T-helper 1 cell (primary cell): ENCODE measurements at regions not wholly inside any gene's neighbourhood (a gene's known extent, or its start where the extent isn't known, plus 50 kb on each side); places are given as distances from the start of the nearest gene placed in this dataset.
"Not testable (repeated sequence)": the region's sequence is repeated elsewhere in the genome, so short reads cannot be mapped to it uniquely, and the experiment has no call there.

ENCODE experiments used
- DNase-seq, 5 donors: peaks; one replicate each; pipeline ENCODE4 v3.0.0-alpha.2; 2012 to 2020

GRCh38 chr14:43803076-43803689 is 703.9 kb downstream of the FSCB start:
- no peak for DNase-seq

DNA sequence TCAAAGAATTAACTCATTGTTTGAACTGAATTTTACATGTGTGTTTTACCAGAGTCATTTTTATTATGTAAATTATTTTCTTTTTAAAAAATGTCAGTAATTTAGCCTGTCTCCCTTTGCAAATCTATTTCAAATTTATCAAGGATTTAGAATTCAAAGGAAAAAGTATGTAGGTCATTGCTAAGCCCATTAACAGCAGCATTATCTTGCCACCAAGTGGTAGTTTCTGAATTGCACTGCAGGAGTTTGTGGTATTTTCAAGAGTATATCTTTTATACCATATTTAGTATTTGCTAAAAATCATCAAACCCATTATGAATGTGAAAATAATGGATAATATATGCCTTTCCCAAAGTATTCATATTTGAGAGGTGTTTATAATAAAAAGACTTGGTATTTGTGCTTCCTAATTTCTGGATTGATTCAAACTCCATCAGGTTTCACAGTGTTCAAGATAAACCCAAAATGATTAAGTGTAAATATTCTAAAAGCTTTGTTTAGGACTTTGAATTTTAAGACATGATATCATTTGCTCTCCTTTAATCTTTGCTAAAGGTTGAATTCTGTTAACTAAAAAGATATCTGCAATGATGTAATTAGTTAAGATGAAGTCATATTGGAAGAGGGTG is 711.4 kb downstream of the FSCB start:
- no peak for DNase-seq

GRCh38 chr14:43793579-43793978 is 713.5 kb downstream of the FSCB start:
- no peak for DNase-seq

DNA sequence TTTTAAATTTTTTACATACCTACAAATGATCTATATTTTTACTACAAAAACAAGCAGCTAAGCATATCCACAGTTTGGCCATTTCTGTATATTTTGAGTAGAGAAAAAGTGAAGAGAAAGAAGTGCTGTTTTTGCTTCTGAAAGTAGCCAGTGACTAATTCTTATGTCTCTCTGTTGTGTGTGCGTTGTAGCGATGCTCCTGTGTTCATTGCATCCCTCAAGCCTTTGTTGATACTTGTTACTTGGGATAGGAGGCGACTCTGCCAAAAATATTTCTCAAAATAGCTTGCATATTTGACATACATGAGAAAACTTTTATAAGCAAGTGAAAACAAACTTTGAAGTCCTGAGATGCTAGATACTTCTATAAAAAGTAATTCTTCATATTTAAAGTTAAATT is 714.1 kb downstream of the FSCB start:
- no peak for DNase-seq

DNA sequence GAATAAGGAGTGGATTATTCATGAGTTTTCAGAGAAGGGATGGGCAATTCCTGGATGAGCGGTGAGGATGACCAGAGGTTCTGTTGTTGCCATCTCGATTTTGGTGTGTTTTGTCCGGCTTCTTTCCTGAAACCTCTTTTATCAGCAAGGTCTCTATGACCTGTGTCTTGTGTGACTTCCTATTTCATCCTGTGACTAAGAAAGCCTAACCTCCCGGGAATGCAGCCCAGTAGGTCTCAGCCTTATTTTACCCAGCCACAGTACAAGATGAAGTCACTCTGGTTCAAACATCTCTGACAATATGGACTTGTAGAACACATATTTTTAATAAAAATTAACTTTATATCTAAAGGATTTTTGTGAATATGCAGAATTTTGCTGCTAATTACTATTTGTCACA is 716.4 kb downstream of the FSCB start:
- DNase-seq = no peak

- no peak for DNase-seq
Observed at GRCh38 chr14:43789458-43789857, 717.6 kb downstream of the FSCB start.

DNA sequence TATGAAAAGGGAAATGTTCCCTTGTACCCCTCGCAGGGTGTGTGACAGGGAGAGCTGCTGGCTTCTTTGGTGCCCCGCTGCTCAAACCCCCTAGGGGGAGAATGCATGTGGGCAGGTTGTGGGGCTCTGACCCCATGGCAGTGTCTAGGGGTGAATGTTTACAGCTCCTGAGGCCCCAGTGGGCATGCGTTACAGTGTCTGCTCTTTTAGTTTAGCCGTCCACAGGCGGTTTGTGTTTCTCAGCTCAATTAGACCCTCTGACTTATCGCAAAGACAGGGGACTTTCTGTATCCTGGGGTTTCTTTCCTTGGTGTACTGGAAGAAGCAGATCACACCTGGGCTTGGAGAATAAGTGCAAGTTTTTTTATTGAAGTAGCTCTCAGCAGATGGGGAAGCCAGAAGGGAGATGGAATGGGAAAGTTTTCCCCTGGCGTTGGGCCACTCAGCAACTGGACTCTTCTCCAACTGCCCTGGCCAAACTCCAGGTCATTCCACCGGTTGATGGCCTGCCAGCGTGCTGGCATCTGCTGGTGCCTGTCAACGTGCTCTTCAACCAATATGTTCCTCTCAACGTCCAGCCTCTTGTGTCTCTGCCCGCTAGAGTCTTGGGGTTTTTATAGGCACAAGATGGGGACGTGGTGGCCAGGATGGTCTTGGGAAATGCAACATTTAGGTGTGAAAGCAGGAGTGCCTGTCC is 720.9 kb downstream of the FSCB start:
- no peak for DNase-seq

DNA sequence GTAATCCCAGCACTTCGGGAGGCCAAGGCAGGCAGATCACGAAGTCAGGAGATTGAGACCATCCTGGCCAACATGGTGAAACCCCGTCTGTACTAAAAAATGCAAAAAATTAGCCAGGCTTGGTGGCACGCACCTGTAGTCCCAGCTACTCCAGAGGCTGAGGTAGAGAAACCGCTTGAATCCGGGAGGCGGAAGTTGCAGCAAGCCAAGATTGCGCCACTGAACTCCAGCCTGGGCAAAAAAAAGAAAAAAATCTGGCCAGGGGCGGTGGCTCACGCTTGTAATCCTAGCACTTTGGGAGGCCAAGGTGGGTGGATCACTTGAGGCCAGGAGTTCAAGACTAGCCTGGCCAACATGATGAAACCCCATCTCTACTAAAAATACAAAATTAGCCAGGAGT is 722.7 kb downstream of the FSCB start:
- not testable (repeated sequence) for DNase-seq

- no peak for DNase-seq
Observed at GRCh38 chr14:43778937-43779639, 728.0 kb downstream of the FSCB start.

DNA sequence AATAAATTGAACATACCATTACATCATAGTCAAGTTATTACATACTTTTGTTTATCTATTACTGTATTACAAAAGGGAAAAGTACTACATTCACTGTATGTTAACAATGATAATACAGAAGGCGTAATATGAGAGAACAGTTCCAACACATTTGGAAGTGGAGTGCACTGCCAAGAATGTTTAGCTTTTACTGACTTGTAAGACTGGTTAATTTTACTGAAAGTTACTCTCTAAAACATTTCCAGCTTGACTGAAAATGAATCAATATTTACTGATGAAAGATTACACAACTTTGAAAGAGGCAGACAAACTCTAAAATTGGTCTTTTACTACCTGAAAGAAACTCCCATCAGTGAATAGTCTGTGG is 728.5 kb downstream of the FSCB start:
- no peak for DNase-seq

DNA sequence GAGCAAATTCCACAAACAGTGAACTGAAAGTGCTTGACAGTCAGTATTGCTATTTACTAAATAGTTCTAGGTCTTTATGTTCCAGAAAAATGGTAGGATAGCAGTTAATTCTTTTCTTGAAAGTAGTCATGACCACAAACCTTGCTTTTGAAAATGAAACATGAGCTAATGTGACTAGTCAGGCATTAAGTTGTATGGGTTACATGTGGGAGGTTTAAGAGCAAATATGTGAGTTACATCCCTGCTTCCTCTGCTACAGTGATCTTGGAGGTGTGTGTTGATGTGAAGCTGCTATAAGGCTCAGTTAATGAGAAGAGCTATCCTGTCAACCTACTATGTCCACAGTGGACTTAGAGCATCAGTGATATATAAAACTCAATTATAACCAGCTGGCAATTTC is 741.6 kb downstream of the FSCB start:
- DNase-seq = no peak

- DNase-seq = no peak
Observed at GRCh38 chr14:43764433-43764832, 742.6 kb downstream of the FSCB start.

GRCh38 chr14:43755707-43756106 is 751.4 kb downstream of the FSCB start:
- DNase-seq = no peak

DNA sequence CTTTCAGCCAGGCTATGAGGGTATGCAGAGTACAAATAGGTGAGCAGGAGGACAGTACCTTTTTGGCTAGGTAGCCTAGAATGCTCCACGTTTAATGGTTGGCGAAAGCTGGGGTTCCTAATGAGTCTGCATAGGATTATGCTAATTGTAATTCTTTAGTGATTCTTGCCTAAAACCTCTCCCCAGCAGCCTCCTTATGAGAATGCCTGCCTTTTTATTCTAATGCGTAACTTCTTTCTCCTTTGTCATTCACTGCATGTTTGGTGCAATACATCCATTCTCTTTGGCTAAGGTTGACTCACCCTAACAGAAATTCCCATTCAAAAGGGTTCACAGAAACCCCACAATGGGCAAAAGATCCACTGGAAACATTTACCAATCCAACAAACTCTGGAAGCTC is 752.2 kb downstream of the FSCB start:
- no peak for DNase-seq

GRCh38 chr14:43745746-43746145 is 761.3 kb downstream of the FSCB start:
- DNase-seq = no peak

- no peak for DNase-seq
Observed at GRCh38 chr14:43735932-43736331, 771.2 kb downstream of the FSCB start.

- no peak for DNase-seq
Observed at GRCh38 chr14:43729143-43729542, 777.9 kb downstream of the FSCB start.

GRCh38 chr14:43706900-43707299 is 800.2 kb downstream of the FSCB start:
- no peak for DNase-seq

GRCh38 chr14:43698561-43699284 is 808.4 kb downstream of the FSCB start:
- DNase-seq = not testable (repeated sequence)

DNA sequence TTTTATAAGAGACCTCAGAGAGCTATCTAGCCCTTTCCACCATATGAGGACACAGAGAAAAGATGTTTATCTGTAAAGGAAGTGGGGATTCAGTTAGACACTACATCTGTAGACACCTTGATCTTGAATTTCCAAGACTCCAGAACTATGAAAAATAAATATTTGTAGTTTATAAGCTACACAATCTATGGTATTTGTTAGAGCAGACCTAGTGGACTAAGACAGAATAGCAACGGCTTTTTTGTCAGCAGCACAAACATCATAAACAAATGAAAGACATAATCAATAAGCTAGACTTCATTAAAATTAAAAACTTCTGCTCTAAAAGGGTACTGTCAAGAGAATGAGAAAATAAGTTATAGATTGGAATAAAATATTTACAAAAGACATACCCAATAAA is 810.1 kb downstream of the FSCB start:
- DNase-seq = no peak

GRCh38 chr14:43692706-43693105 is 814.4 kb downstream of the FSCB start:
- DNase-seq = no peak

GRCh38 chr14:43687921-43688320 is 819.2 kb downstream of the FSCB start:
- no peak for DNase-seq

DNA sequence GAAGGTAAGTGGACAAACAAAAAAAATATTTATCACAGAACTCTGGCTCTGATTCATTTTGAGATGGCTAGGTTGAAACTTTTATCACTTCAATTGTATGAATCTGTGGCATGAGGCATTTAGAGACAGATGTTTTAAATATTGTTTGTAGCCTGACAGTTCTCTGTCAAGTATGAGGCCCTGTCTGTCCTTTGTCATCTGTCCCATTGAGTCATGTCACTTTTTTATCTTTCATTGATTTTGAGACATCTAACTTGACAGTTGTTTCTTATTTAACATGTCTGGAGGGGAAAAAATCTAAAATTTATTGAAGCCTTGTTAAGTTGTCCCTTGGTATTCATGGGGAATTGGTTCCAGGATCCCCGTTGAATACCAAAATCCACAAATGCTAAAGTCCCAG is 829.5 kb downstream of the FSCB start:
- DNase-seq = no peak
